IMR-90 (cell line): ENCODE measurements at regions not wholly inside any gene's neighbourhood (a gene's known extent, or its start where the extent isn't known, plus 50 kb on each side); places are given as distances from the start of the nearest gene placed in this dataset.

Experiments
- ATAC-seq: fragments of 200-7000 bp; cut with Tn5 transposase; 2 replicates; pipeline ENCODE4 v1.9.1; 2020; ENCODE audit warnings: low read depth, mild to moderate bottlenecking, moderate library complexity
- BruUV-seq: library from RNA; stranded (reverse); fragments of 400-500 nt; replicated peaks from 2 replicates; lab custom pipeline; 2021; lab: Mats Ljungman, UMichigan
- CTCF ChIA-PET: fragments of 300-600 bp; formaldehyde crosslinking; extraction: SDS; loops from one replicate; lab custom pipeline; 2021; ENCODE audit warnings: antibody characterized with exemption; lab: Yijun Ruan, JAX
- POLR2A ChIA-PET: fragments of 300-600 bp; sonication (Branson Sonifier 250); formaldehyde crosslinking; loops from one replicate; lab custom pipeline; 2022; ENCODE audit warnings: antibody characterized with exemption; ENCODE audit not compliant: unreplicated experiment; lab: Charles Lee
- DNase-seq: peaks from one replicate; pipeline ENCODE4 v3.0.0; 2013
- H2AFZ ChIP-seq: replicated peaks from 2 replicates; pipeline ENCODE3; 2013; ENCODE audit warnings: low read length, mild to moderate bottlenecking; ENCODE audit not compliant: poor library complexity
- H2AK5ac ChIP-seq: 2 replicates; pipeline ENCODE4 v1.6.1; 2013; ENCODE audit warnings: low read depth, low read length, inconsistent platforms
- H2AK9ac ChIP-seq: replicated peaks from 2 replicates; pipeline ENCODE3; 2013; ENCODE audit warnings: mild to moderate bottlenecking, low read depth, low read length, moderate library complexity; ENCODE audit not compliant: poor library complexity
- H2BK120ac ChIP-seq: 2 replicates; pipeline ENCODE4 v1.6.1; 2013; ENCODE audit warnings: low read depth, low read length, inconsistent platforms
- H2BK15ac ChIP-seq: 3 replicates; pipeline ENCODE4 v1.6.1; 2013; ENCODE audit warnings: low read depth, low read length, inconsistent platforms
- H2BK20ac ChIP-seq: 2 replicates; pipeline ENCODE4 v1.6.1; 2013; ENCODE audit warnings: low read depth, mild to moderate bottlenecking, inconsistent platforms, low read length, moderate library complexity
- H2BK5ac ChIP-seq: 2 replicates; pipeline ENCODE4 v1.6.1; 2013; ENCODE audit warnings: mild to moderate bottlenecking, low read depth, low read length, inconsistent platforms; ENCODE audit not compliant: poor library complexity, severe bottlenecking
- H3K14ac ChIP-seq: replicated peaks from 2 replicates; pipeline ENCODE4 v1.6.1; 2013; ENCODE audit warnings: low read depth, low read length, inconsistent platforms
- H3K18ac ChIP-seq: 2 replicates; pipeline ENCODE4 v1.6.1; 2013; ENCODE audit warnings: low read depth, low read length, control low read depth
- H3K23ac ChIP-seq: 2 replicates; pipeline ENCODE4 v1.6.1; 2013; ENCODE audit warnings: low read depth, low read length, inconsistent platforms
- H3K27ac ChIP-seq: 2 replicates; pipeline ENCODE4 v1.5.1; 2013; ENCODE audit warnings: mild to moderate bottlenecking, control low read depth, low read length; ENCODE audit not compliant: insufficient read depth
- H3K27me3 ChIP-seq: 2 replicates; pipeline ENCODE4 v1.6.1; 2013; ENCODE audit warnings: low read length; ENCODE audit not compliant: control insufficient read depth, insufficient read depth
- H3K36me3 ChIP-seq: 2 replicates; pipeline ENCODE4 v1.6.1; 2013; ENCODE audit warnings: low read length, mixed read lengths; ENCODE audit not compliant: control insufficient read depth, insufficient read depth
- H3K4ac ChIP-seq: 2 replicates; pipeline ENCODE4 v1.6.1; 2013; ENCODE audit warnings: low read depth, low read length, inconsistent platforms
- H3K4me1 ChIP-seq: 2 replicates; pipeline ENCODE4 v1.6.1; 2013; ENCODE audit warnings: low read length, mixed read lengths; ENCODE audit not compliant: control insufficient read depth, insufficient read depth
- H3K4me2 ChIP-seq: 2 replicates; pipeline ENCODE4 v1.6.1; 2013; ENCODE audit warnings: low read depth, mild to moderate bottlenecking, control low read depth, low read length, moderate library complexity
- H3K4me3 ChIP-seq: 2 replicates; pipeline ENCODE4 v1.5.1; 2013; ENCODE audit warnings: low read depth, mild to moderate bottlenecking, control low read depth, low read length, moderate library complexity; ENCODE audit not compliant: insufficient read depth
- H3K56ac ChIP-seq: 2 replicates; pipeline ENCODE4 v1.6.1; 2013; ENCODE audit warnings: low read length, inconsistent platforms; ENCODE audit not compliant: insufficient read depth; ENCODE audit errors: extremely low read depth
- H3K79me1 ChIP-seq, 2 experiments: 2 replicates each; pipeline ENCODE4 v1.6.1; 2013; ENCODE audit warnings: low read length in 2 of 2, inconsistent platforms in 1 of 2, low read depth in 1 of 2
- H3K9ac ChIP-seq: 2 replicates; pipeline ENCODE4 v1.6.1; 2013; ENCODE audit warnings: low read depth, low read length, control low read depth
- H3K9me1 ChIP-seq: 2 replicates; pipeline ENCODE4 v1.6.1; 2013; ENCODE audit warnings: low read length, inconsistent platforms; ENCODE audit not compliant: insufficient read depth
- H3K9me3 ChIP-seq: 2 replicates; pipeline ENCODE4 v1.6.1; 2013; ENCODE audit warnings: low read length; ENCODE audit not compliant: control insufficient read depth, insufficient read depth
- H4K20me1 ChIP-seq: 2 replicates; pipeline ENCODE4 v1.6.1; 2013; ENCODE audit warnings: low read length, inconsistent platforms; ENCODE audit not compliant: insufficient read depth
- H4K5ac ChIP-seq: 2 replicates; pipeline ENCODE4 v1.6.1; 2013; ENCODE audit warnings: mild to moderate bottlenecking, low read depth, low read length, control low read depth
- H4K8ac ChIP-seq, 2 experiments: 2 replicates each; pipeline ENCODE4 v1.6.1; 2013; ENCODE audit warnings: low read depth in 2 of 2, low read length in 2 of 2, control low read depth in 1 of 2, inconsistent platforms in 1 of 2
- H4K91ac ChIP-seq: 2 replicates; pipeline ENCODE4 v1.6.1; 2013; ENCODE audit warnings: low read depth, low read length, inconsistent platforms; ENCODE audit not compliant: insufficient read depth
- BHLHE40 ChIP-seq: fragments of 150-350 bp; IDR thresholded peaks from 2 replicates; pipeline ENCODE4 v1.6.1; 2016; ENCODE audit warnings: mild to moderate bottlenecking, low read depth, low read length
- CEBPB ChIP-seq: IDR thresholded peaks from 2 replicates; pipeline ENCODE4 v1.6.1; 2012; ENCODE audit warnings: low read depth, low read length, improper control_type of control experiment
- ELK1 ChIP-seq: fragments of 150-350 bp; IDR thresholded peaks from 2 replicates; pipeline ENCODE4 v1.6.1; 2016; ENCODE audit warnings: low read depth, mild to moderate bottlenecking, low read length, moderate library complexity, borderline replicate concordance
- FOS ChIP-seq: fragments of 150-350 bp; IDR thresholded peaks from 2 replicates; pipeline ENCODE4 v1.6.1; 2016; ENCODE audit warnings: low read depth, low read length
- MAFK ChIP-seq: IDR thresholded peaks from 2 replicates; pipeline ENCODE4 v1.6.1; 2012; ENCODE audit warnings: low read depth, low read length, improper control_type of control experiment
- MAZ ChIP-seq: IDR thresholded peaks from 2 replicates; pipeline ENCODE4 v1.6.1; 2012; ENCODE audit warnings: low read depth, mild to moderate bottlenecking, low read length, improper control_type of control experiment, moderate library complexity, borderline replicate concordance
- MXI1 ChIP-seq: IDR thresholded peaks from 2 replicates; pipeline ENCODE4 v1.6.1; 2012; ENCODE audit warnings: low read depth, mild to moderate bottlenecking, low read length, moderate library complexity, borderline replicate concordance
- POLR2A ChIP-seq: IDR thresholded peaks from 2 replicates; pipeline ENCODE4 v1.6.1; 2012; ENCODE audit warnings: mild to moderate bottlenecking, low read depth, low read length
- RAD21 ChIP-seq: IDR thresholded peaks from 2 replicates; pipeline ENCODE4 v1.6.1; 2012; ENCODE audit warnings: low read length, improper control_type of control experiment
- SMC3 ChIP-seq: fragments of 150-350 bp; IDR thresholded peaks from 2 replicates; pipeline ENCODE4 v1.6.1; 2016; ENCODE audit warnings: low read depth, mild to moderate bottlenecking, antibody characterized with exemption, low read length, moderate library complexity
- USF2 ChIP-seq: fragments of 150-350 bp; IDR thresholded peaks from 2 replicates; pipeline ENCODE4 v1.6.1; 2017; ENCODE audit warnings: mild to moderate bottlenecking, antibody characterized with exemption, low read length, low read depth
- dilution Hi-C: fragments of 300-500 bp; cut with HindIII; formaldehyde crosslinking; loops from one replicate; pipeline ENCODE4 v1.14.3; 2018; ENCODE audit warnings: low sequenced_read_pairs; ENCODE audit not compliant: unreplicated experiment
- in situ Hi-C: fragments of 300-500 bp; cut with MboI; formaldehyde crosslinking; loops from 3 replicates; pipeline ENCODE4 v1.14.3; 2019; ENCODE audit warnings: low sequenced_read_pairs, inconsistent platforms, mixed read lengths
- intact Hi-C: fragments of 100-400 bp; cut with micrococcal nuclease; formaldehyde crosslinking; loops from 2 replicates; pipeline ENCODE4 v1.10.0; 2022

- no peak overlapping the region for H4K5ac ChIP-seq
- no peak overlapping the region for H2AK5ac ChIP-seq
- no peak overlapping the region for H2BK5ac ChIP-seq
- no peak overlapping the region for H3K56ac ChIP-seq
- H3K27ac ChIP-seq, result no peak overlapping the region
- no peak for TF ChIP-seq BHLHE40
- TF ChIP-seq MAZ, result no peak
- TF ChIP-seq ELK1, result no peak
- no peak for TF ChIP-seq FOS
- TF ChIP-seq POLR2A, result no peak
- no peak for TF ChIP-seq USF2
- no peak for TF ChIP-seq RAD21
- no peak for TF ChIP-seq CEBPB
- TF ChIP-seq MXI1, result no peak
- no peak for TF ChIP-seq SMC3
- no peak for TF ChIP-seq MAFK
- no peaks in the 10 kb centered on the region for H4K20me1 ChIP-seq
- H3K4me3 ChIP-seq, result no peak overlapping the region
- no peaks in the 10 kb centered on the region for H3K4me1 ChIP-seq
- H2BK120ac ChIP-seq, result no peak overlapping the region
- peaks cover 3% of the 10 kb centered on the region; the same call in 1 of the 2 replicates for H3K9me1 ChIP-seq
- in situ Hi-C loops, result no loop called here
- DNase-seq (no peak), ATAC-seq (no peak)
- H3K23ac ChIP-seq, result no peak overlapping the region
- no peak overlapping the region for H2BK20ac ChIP-seq
- H4K91ac ChIP-seq, result no peak overlapping the region
- no peak overlapping the region for H3K14ac ChIP-seq
- no TSS peak for BruUV-seq
- CTCF ChIA-PET, result no interaction called here
- H2AFZ ChIP-seq, result no peak overlapping the region
- H3K4me2 ChIP-seq, result no peak overlapping the region
- H3K36me3 ChIP-seq, result no peaks in the 10 kb centered on the region
- no peaks in the 10 kb centered on the region for H3K79me1 ChIP-seq
- intact Hi-C loops, result no loop called here
- no peaks in the 10 kb centered on the region for H3K9me3 ChIP-seq
- no peak overlapping the region for H3K18ac ChIP-seq
- H4K8ac ChIP-seq, result no peak overlapping the region
- no peak overlapping the region for H2BK15ac ChIP-seq
- no peak overlapping the region for H3K9ac ChIP-seq
- no peak overlapping the region for H2AK9ac ChIP-seq
- H3K4ac ChIP-seq, result no peak overlapping the region
- dilution Hi-C loops, result no loop called here
- H3K27me3 ChIP-seq, result no peaks in the 10 kb centered on the region
- POLR2A ChIA-PET, result no interaction called here
These were observed 92.5 kb upstream of the LRP1B start for GRCh38 chr2:142223309-142223708.
